PC-3 (cell line): ENCODE measurements at regions not wholly inside any gene's neighbourhood (a gene's known extent, or its start where the extent isn't known, plus 50 kb on each side); places are given as distances from the start of the nearest gene placed in this dataset.

ENCODE experiments used
- EZH2 ChIP-seq: fragments of 300-600 bp; sonication (generic); IDR thresholded peaks from one replicate; pipeline ENCODE4 v1.6.1; 2017; ENCODE audit warnings: antibody characterized with exemption, mild to moderate bottlenecking, low read length; ENCODE audit not compliant: unreplicated experiment
- EZH2phosphoT487 ChIP-seq: fragments of 300-600 bp; sonication (generic); IDR thresholded peaks from 2 replicates; pipeline ENCODE4 v1.6.1; 2018; ENCODE audit warnings: mild to moderate bottlenecking, antibody characterized with exemption, low read length, borderline replicate concordance
- TF ChIP-seq, protein P1 (sequence below): fragments of 300-600 bp; sonication (generic); conservative IDR thresholded peaks from 2 replicates; pipeline ENCODE4 v1.5.1; 2017; ENCODE audit warnings: antibody characterized with exemption, low read depth, mild to moderate bottlenecking, low read length

DNA sequence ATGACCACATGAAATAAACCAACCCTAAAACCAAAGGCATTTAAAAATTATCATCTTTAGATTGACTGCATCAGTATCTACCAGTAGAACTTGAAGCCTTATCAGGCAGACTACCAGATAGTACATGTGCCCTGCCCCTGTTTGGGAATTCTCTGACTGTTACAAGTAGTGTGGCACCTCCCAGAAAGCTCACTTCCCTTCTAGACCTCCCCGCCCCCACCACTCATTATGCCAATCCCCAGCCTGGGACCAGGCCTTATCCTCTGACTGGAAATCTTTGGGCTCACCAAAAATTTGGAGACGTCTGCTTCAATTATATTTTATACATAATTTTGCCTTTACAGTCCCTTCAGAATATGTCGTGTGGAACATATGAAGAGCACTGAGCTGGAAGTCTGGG, 155.6 kb downstream of the TFAP2B start:
- no peak for TF ChIP-seq EZH2
- TF ChIP-seq, protein P1, sequence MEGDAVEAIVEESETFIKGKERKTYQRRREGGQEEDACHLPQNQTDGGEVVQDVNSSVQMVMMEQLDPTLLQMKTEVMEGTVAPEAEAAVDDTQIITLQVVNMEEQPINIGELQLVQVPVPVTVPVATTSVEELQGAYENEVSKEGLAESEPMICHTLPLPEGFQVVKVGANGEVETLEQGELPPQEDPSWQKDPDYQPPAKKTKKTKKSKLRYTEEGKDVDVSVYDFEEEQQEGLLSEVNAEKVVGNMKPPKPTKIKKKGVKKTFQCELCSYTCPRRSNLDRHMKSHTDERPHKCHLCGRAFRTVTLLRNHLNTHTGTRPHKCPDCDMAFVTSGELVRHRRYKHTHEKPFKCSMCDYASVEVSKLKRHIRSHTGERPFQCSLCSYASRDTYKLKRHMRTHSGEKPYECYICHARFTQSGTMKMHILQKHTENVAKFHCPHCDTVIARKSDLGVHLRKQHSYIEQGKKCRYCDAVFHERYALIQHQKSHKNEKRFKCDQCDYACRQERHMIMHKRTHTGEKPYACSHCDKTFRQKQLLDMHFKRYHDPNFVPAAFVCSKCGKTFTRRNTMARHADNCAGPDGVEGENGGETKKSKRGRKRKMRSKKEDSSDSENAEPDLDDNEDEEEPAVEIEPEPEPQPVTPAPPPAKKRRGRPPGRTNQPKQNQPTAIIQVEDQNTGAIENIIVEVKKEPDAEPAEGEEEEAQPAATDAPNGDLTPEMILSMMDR: no peak
- no peak for TF ChIP-seq EZH2phosphoT487
